Renal pelvis (tissue), 1 donor: ENCODE measurements at regions not wholly inside any gene's neighbourhood (a gene's known extent, or its start where the extent isn't known, plus 50 kb on each side); places are given as distances from the start of the nearest gene placed in this dataset.
"Not testable (repeated sequence)": the region's sequence is repeated elsewhere in the genome, so short reads cannot be mapped to it uniquely, and the experiment has no call there.

Source experiments
- DNase-seq: peaks from one replicate; pipeline ENCODE4 v3.0.0-alpha.2; 2013

DNA sequence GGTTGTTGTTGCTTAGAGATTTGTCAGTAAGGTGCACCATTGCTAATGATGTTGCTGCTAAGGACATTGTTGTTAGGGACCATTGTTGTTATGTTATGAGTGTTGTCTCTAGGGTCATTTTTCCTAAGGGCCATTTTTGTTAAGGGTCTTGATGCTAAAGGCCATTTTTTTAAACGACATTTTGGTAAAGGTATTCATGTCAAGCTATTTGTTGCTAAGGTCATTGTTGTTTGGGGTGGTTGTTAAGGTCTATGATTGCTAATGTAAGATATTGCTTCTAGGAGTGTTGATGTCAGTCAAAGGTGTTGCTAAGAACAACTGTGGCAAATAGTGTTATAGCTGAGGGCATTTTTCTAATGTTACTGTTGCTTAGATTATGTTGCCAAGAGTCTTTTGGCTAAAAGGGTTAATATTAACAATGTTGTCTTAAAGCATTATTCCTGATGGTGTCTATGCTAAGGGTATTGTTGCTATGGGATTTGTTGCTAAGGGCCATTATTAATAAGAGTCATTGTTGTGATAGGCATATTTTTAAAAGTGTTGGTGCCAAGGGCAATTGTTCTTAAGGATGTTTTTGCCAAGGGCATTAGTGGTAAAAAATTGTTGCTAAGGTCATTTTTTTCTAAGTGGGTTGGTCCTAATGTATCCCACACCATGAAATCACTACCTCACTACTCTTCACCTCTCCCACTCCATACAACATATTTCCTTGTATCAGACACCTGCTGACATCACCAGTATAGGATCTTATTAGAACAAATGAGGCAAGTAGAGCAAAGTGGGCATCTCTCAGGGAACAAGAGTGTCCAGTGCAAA is 56.2 kb downstream of the SPATA31A6 start:
- DNase-seq: not testable (repeated sequence)

DNA sequence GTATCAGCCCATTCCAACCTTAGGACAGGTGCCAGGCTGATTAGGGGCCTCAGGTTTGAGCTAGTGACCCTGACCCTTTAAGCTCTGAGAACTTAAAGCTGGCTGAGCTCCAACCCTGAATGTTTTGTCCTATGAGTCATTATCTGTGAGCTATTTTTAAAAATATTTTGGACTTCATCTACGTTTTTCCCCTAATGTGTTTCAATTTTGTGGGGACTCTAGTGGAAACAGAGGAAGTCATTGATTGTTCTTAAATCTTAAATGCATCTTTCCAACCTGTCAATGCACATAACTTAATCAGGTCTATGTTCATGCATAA is 56.8 kb downstream of the SPATA31A6 start:
- not testable (repeated sequence) for DNase-seq

DNA sequence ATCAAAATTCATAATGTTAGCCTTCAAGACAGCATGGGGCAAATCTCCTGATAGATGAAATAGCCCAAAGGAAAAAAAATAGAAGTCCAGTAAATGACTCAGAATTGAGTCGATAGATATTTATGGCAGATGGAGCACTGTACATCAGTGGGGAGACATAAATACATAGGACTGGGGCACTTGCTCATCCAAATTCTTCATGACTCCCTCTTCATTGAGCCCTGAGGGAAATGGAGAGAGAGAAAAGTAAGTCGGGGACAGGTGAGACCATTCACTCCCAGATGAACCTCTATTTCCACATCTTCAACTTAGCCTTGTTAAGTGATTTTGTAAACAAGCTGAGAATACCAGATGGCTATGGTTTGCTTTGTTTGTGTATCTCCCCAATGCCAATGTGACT is 59.8 kb downstream of the SPATA31A6 start:
- DNase-seq: not testable (repeated sequence)

DNA sequence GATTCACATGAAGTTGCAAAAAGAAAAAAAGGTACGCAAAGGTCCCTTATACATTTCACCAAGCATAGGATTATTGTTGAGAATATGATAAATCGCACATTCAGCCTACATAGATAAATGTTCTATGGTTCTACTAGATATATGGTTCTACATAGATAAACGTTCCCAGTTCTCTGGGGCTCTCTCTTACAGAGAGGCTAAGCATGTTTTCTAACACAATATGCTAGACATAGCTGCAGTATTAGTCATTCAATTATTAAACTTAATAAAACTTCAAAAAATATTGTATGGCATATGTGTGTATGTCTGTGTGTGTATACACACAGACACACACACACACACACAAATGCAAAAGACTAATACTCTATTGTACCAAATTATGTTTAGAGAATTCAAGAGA is 60.4 kb downstream of the SPATA31A6 start:
- DNase-seq: not testable (repeated sequence)

DNA sequence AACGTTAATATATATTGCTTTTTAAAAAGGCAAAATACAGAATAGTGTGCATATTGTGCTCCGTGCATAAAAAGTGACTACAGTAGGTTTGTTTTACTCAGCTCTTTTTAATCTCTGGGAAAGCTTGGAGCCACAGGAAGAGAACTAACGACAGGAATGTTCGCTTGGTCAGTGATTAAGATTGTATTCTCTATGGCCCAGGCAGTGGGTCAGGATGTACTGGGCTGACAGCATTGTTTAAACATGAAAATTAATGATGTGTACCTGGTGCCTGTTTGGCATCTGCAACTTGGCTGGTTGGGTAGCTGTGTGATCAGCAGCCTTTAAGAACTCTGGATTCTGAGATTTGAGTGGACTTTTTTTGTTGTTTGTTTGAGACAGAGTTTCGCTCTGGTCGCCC is 85.3 kb downstream of the SPATA31A6 start:
- not testable (repeated sequence) for DNase-seq

DNA sequence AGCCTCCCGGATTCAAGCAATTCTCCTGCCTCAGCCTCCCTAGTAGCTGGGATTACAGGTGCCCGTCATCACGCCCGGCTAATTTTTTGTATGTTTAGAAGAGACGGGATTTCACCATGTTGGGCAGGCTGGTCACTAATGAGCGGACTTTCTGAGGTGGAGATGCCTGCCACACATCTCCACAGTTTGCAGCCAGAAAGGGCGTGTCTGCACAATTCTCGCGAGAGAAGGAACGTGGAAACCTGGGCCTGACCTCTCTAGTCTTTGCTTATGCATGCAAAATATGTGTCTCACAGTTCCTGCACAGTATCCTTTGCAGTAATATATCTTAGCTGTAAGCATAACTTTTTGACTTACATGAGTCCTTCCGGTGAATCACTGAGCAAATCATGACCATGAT is 85.7 kb downstream of the SPATA31A6 start:
- not testable (repeated sequence) for DNase-seq

DNA sequence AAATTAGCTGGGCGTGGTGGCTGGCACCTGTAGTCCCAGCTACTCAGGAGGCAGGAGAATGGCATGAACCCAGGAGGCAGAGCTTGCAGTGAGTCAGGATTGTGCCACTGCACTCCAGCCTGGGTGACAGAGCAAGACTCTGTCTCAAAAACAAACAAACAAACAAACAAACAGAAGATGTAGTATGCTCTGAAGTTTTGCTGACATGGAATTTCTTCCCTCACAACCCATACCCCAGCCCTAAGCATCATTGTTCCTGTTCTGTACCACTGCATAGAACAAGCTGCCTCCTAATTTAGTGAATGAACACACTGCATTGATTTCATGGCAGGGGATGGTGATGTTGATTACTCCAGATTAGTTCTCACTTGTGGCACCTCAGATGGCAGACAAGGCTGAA is 89.7 kb downstream of the SPATA31A6 start:
- DNase-seq: not testable (repeated sequence)

DNA sequence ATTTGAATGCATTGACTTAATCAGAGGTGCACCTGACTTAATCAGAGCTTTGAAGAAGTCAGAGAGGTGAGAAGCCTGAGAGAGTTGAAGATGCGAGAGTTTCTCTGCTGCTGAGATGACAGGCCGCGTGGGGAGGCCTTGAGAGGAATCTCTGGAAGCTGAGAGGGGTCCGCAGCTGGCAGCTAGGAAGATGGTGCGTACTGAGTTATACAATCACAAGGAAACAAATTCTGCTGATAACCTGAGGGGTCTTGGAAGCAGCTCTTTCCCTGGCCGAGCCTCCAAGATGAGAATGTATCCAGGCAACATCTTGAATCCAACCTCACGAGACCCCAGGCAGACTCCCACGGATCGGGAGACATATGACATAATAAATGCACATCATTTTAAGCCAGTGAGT is 91.7 kb downstream of the SPATA31A6 start:
- no peak for DNase-seq

DNA sequence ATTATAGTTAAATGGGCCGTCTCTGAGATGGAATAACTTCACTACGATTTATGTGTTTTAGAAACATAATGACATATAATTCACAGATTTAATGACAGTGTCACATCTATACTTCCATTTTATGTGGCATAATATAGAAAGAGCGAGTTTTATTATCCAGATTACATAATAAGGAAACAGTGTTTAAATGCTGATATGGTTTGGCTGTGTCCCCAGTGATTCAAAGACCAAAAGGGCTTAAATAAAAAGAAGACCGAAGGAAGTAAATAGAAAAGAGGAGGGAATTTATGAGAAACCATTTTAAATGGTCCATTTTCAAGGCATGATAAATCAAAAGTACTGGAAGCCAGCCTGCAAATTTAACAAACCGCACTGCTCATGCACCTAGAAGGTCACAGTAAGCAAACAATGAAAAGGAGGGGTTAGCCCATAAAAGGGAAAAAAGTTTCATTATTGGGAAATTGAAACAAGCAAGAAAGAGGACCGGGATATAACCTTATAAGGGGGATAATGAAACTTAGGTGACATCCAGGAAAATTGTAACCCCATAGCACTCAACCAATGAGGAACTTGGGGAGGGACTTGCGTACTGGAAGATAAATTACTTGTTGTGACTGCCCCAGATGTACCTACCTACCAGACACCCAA is 99.2 kb downstream of the SPATA31A6 start:
- peak; percentile 3 for DNase-seq

DNA sequence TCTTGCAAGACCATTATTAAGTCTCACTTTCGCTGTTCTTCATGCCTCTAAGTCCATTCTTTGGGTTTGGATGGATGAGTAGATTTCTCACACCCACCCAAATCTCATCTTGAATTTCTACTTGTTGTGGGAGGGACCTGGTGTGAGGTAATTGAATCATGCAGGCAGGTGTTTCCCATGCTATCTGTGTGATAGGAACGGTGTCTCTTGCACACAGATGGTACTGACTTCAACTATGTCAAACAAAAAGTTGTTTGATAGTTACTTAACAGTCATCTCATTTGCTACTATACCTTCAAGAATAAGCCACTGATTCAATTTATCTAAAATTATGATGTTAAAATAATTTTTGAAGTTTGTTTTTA is 99.7 kb downstream of the SPATA31A6 start:
- not testable (repeated sequence) for DNase-seq

DNA sequence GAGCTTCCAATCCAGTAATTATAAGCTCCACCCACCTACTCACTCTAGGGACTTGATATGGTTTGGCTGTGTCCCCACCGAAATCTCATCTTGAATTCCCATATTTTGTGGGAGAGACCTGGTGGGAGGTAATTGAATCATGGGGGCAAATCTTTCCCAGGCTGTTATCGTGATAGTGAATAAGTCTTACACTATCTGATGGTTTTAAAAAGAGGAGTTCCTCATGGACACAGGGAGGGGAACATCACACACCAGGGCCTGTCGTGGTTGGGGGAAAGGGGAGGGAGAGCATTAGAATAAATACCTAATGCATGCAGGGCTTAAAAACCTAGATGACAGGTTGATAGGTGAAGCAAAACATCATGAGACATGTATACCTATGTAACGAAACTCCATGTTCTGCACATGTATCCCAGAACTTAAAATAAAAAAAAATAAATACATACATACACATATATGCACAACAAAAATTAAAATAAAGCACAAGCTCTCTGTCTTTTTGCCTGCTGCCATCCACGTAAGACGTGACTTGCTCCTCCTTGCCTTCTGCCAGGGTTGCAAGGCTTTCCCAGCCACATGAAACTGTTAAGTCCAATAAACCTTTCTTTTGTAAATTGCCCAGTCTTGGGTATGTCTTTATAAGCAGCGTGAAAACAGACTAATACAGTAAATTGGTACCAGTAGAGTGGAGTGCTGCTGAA is 102.8 kb downstream of the SPATA31A6 start:
- not testable (repeated sequence) for DNase-seq

DNA sequence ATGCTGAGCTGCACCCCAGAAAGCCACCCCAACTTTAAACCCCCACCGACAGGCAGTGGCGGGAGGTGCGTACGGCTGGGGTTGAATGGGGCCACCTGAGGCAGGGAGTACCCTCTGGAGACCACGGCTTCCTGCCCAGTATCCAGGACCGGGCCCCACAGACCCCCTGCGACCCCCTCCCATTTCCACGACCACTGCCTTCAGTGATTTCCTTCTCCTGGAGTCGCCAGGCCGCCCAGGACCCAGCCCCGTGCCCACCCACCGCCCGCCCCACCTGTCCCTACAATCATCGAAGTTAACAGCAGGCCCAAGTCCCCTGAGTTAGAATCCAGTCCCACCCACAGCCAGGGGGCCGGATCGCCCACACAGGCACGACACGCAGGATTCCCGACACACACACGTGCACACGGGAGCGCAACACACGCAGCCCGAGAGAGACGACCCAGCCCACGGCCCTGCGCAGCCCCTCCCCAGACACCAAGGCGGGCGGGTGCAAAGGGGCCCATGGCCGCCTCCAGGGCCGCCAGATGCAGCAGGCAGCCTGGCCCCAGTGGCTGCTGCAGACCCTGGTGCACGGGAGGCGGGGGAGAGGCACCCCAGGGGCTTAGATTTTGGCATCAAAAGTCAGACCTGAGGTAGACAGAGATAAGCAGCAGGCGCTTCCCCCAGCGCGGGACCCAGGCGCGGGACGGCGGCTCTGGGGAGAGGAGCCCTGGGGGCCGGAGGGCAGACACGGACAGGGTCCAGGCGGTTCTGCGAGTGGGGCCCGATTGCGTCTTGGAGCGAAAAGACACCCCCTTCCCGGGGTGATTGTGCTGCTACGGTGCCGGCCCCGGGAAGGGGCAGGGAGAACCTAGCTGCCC is 104.8 kb downstream of the SPATA31A6 start:
- not testable (repeated sequence) for DNase-seq

DNA sequence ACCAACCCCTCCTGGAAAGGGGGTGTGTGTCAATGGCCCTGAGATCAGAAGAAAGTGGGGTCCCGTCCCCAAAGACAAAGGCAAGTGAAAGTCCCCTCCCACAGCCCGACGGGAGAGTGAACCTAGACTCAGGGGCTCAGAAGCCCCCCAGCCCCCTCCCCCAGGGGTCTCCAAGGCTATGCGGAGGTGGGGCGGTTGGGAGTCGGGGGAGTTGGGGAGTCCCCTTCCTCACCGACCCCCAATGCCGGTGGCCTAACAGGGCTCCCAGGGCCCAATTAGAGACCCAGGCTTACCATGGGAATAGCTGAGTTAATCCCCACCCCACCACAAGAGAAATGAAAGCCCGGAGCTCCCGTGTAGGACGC is 105.4 kb downstream of the SPATA31A6 start:
- not testable (repeated sequence) for DNase-seq

DNA sequence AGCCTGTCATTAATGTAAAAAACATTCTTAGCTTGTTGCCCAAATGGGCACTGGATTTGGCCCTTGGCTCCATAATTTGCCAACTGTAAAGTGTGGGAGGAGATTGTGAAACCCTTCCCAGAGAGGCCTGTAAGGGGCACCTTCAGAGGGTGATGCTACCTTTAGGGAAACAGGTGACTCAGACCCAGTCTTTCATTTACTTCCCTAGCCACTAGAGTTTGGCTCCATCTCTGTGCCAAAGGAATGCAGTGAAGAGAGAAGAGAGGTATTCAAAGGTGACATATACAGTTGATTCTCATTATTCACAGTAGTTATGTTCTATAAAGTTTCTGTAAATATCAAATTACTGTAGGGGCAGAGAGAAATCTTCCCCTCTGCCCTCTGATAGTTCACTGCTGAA is 116.7 kb downstream of the SPATA31A6 start:
- DNase-seq: not testable (repeated sequence)

DNA sequence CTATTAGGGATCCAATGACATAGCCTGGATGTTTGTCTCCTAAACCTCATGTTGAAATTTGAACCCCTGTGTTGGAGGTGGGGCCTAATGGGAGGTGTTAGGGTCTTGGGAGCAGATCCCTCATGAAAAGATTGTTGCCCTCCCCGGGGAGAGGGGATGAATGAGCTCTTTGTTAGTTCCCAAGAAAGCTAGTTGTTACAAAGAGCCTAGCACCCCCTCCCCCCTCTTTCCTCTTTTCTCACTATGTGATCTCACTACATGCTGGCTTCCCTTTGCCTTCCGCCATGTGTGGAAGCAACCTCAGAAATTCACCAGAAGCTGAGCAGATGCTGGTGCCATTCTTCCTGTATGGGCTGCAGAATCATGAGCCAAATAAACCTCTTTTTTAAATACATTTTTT is 123.2 kb downstream of the SPATA31A6 start:
- DNase-seq: not testable (repeated sequence)

DNA sequence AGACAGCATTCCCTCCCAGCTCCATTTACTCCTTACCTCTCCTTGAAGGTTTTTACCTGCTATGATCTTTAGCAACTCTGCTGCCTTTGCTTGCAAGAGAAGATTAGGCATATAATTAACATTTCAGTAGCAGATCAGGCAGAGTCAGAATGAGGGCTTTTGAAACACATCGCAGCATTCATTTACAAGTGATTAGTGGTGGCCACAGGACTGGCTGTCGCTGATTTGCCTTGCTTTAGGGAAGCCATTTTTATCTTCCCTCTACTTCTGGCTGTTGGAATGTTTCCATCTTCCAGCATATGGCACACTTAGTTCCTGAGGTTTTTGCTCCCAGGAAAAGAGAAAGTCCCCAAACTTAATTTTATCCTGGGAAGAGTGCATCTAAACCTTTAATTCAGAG is 124.0 kb downstream of the SPATA31A6 start:
- DNase-seq: not testable (repeated sequence)

DNA sequence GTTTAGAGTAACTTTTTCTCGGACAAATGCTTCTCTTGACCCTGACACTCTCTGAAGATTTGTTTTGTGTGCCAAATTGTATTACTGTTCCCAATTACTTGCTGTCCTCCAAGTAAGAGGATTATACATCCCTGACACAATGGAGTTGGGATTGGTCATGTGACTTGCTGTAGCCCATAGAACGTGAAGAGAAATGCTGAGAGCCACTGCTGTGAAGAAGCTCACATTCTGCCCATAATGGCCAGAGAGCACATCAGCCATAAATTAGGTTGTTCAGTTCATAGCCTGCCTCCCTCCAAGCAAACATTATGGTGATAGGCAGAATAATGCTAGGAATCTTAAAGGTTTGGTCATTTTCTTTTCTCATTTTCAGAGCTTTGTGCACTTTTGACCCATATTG is 127.5 kb downstream of the SPATA31A6 start:
- DNase-seq: not testable (repeated sequence)

DNA sequence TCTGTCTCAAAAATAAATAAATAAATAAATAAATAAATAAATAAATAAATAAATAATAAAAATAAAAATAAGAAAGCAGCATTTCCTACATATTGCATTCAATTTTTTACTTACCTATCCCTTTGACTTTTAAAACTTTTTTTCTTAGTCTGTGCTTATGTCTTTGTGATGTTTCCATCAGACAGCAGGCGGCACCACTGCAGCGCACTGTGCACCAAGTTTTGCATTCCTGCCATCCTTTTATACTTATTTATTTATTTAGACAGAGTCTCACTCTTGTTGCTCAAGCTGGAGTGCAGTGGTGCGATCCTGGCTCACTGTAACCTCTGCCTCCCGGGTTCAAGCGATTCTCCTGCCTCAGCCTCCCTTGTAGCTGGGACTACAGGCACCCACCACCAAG is 132.6 kb downstream of the SPATA31A6 start:
- DNase-seq: not testable (repeated sequence)

DNA sequence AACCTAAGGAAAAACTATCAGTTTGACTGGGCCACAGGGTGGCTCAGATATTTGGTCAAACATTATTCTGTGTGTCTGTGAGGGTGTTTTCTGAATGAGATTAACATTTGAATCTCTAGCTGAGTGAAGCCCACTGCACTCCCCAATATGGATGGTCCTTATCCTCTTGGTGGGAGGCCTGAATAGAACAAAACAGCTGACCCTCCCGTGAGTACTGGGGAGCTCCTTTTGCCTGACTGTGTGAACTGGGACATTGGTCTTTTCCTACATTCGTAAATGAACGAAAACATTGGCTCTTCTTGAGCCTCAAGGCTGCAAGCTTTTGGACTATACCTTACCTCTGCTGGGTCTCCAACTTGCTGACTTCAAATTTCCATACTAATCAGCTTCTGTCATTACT is 134.2 kb downstream of the SPATA31A6 start:
- not testable (repeated sequence) for DNase-seq

DNA sequence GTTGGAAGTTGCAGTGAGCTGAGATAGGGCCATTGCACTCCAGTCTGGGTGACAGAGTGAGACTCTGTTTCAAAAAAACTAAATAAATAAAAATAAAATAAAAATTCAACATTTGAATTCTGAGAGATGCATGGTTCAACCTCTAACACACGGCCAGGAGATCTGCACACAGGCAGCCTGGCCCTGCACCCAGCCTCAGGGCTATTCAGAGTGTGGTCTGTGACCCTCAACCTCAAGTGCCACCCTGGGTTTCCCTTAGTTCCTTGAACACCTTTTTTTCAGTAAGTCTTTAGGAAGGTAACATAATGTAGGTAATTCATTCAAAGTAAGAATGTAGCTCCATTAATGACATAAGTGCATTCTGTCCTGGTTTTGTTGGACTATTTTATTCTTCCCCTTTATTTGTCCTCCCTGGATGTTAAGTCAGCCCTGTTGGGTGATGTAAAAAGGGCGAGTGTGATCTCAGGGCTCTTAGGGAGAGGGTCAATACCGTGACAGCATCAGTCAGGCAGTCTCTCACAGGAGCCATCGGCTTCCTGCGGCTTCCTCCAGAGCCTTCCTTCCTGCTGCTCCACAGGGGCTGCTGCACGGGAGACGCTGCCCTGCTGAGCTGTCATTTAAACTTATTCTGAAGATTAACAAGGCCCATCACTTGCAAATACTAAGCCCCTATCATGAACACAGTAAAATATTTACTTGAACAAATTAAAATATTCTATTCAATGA is 139.8 kb downstream of the SPATA31A6 start:
- not testable (repeated sequence) for DNase-seq

DNA sequence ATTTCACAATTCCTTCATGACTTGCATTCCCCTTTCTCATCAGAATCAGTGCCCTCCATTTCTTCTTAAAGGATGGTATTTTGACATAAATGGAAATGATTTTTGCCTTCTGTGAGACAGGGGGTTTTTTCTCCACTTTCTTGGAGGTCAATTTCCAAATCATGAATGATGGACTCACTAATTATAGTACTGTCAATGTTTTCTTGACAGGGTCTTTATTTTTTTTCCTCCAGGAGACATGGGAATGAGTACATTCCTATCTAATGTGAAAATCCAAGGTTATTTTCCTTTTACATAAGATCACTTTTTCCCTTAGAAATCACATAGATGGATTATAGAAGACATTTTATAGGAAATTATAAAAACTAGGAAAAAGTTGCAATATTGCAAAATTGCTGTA is 141.7 kb downstream of the SPATA31A6 start:
- DNase-seq: not testable (repeated sequence)
